Vagina (tissue), 2 donors: ENCODE measurements at regions not wholly inside any gene's neighbourhood (a gene's known extent, or its start where the extent isn't known, plus 50 kb on each side); places are given as distances from the start of the nearest gene placed in this dataset.
"Not testable (repeated sequence)": the region's sequence is repeated elsewhere in the genome, so short reads cannot be mapped to it uniquely, and the experiment has no call there.

Experiments
- DNase-seq, 2 donors: peaks; one replicate each; pipeline ENCODE4 v3.0.0-alpha.2; 2017; ENCODE audit errors: extremely low spot score in 2 of 2
- H3K27ac ChIP-seq: fragments of 200-600 bp; sonication (generic); one replicate; pipeline ENCODE4 v1.5.1; 2019
- H3K27me3 ChIP-seq: fragments of 200-600 bp; sonication (generic); one replicate; pipeline ENCODE4 v1.5.1; 2019
- H3K36me3 ChIP-seq, 2 donors: fragments of 200-600 bp; sonication (generic); one replicate each; pipeline ENCODE4 v1.5.1; 2017 to 2019
- H3K4me1 ChIP-seq: fragments of 200-600 bp; sonication (generic); one replicate; pipeline ENCODE4 v1.5.1; 2019
- H3K4me3 ChIP-seq, 2 donors: fragments of 200-600 bp; sonication (generic); 1 replicate in 1 of 2; 2 replicates in 1 of 2; pipeline ENCODE4 v1.5.1; 2016 to 2019
- H3K9me3 ChIP-seq: fragments of 200-600 bp; sonication (generic); one replicate; pipeline ENCODE4 v1.5.1; 2019
- CTCF ChIP-seq, 3 experiments: fragments of 450-650 bp in 2 of 3; fragments of 200-600 bp in 1 of 3; sonication (generic) in 1 of 3; IDR thresholded peaks; one replicate each; pipeline ENCODE4 v1.5.1; 2017 to 2019; ENCODE audit warnings: antibody characterized with exemption in 3 of 3, mild to moderate bottlenecking in 2 of 3, moderate library complexity in 2 of 3
- POLR2A ChIP-seq, 2 donors: fragments of 450-650 bp; IDR thresholded peaks; one replicate each; pipeline ENCODE4 v1.6.1; 2017; ENCODE audit warnings: antibody characterized with exemption in 2 of 2, mild to moderate bottlenecking in 2 of 2, moderate library complexity in 2 of 2
- POLR2AphosphoS5 ChIP-seq, 2 donors: sonication (generic); formaldehyde crosslinking; IDR thresholded peaks; one replicate each; pipeline ENCODE4 v1.9.0; 2017; ENCODE audit warnings: antibody characterized with exemption in 2 of 2, mild to moderate bottlenecking in 2 of 2, low read depth in 1 of 2; ENCODE audit not compliant: insufficient read depth in 1 of 2
- intact Hi-C: fragments of 100-400 bp; cut with DNase I; formaldehyde crosslinking; loops from one replicate; pipeline ENCODE4 v1.15.1; 2023

DNA sequence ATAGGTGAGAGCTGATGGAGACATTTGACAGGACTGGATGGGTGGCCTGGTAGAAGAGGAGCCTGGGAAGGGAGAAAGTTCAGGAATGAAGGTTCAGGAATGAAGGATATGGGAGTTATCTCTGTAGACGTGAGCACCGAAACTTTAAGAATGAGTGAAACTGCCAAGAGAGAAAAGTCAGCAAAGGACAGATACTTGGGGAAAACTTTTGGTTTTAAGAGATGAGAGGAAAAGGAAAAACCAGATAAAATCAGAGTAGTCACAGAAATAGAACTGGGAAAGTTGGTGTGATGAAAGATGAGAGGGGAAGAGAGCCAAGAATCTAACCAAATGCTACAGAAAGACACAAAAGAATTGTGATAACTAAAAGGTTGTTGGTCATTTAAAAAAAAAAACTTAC, 88.9 kb downstream of the PRR15 start:
- intact Hi-C loops = no loop called here
- no peak for DNase-seq
- no peaks in the 10 kb centered on the region for H3K36me3 ChIP-seq
- H3K4me3 ChIP-seq = no peak overlapping the region
- TF ChIP-seq POLR2A (IDR thresholded peaks at IDR 0.05) (no peak), POLR2AphosphoS5 (IDR thresholded peaks at IDR 0.05; ENCODE audit: insufficient read depth in 1 of 2, low read depth in 1 of 2) (no peak), CTCF (IDR thresholded peaks at IDR 0.05) (no peak)
- no peaks in the 10 kb centered on the region for H3K9me3 ChIP-seq
- H3K4me1 ChIP-seq = no peaks in the 10 kb centered on the region
- H3K27ac ChIP-seq = no peak overlapping the region
- no peaks in the 10 kb centered on the region for H3K27me3 ChIP-seq

DNA sequence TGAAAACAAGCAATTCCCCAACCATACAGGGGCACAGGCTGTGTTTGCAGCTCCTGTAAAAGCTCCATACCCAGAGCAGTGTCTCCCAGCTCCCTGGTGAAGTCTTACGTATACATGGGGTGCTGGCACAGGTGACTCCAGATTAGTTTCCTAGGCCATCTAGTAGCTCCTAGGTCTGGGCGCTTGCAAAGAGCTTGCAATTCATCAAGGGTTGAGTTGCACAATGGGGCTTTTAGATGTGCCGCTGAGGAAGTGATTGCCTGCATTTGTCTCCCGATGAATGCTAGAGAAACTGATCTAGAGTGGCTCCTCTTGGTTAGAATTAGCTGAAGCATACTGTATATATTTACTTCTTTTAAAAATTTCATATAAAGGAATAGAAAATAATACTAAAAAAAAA, 90.7 kb downstream of the PRR15 start:
- H3K4me1 ChIP-seq, DNase-seq, H3K36me3 ChIP-seq, H3K27ac ChIP-seq, H3K9me3 ChIP-seq, intact Hi-C loops, H3K27me3 ChIP-seq, H3K4me3 ChIP-seq: not testable (repeated sequence)

- intact Hi-C loops = no loop called here
- no peak overlapping the region for H3K4me3 ChIP-seq
- DNase-seq = no peak
- H3K27me3 ChIP-seq = no peaks in the 10 kb centered on the region
- H3K36me3 ChIP-seq = no peaks in the 10 kb centered on the region
- TF ChIP-seq POLR2AphosphoS5 (IDR thresholded peaks at IDR 0.05; ENCODE audit: insufficient read depth in 1 of 2, low read depth in 1 of 2) = no peak
- TF ChIP-seq POLR2A (IDR thresholded peaks at IDR 0.05) = no peak
- no peak for TF ChIP-seq CTCF (IDR thresholded peaks at IDR 0.05)
- no peak overlapping the region for H3K27ac ChIP-seq
- no peaks in the 10 kb centered on the region for H3K4me1 ChIP-seq
- no peaks in the 10 kb centered on the region for H3K9me3 ChIP-seq
These were observed 93.7 kb downstream of the PRR15 start for GRCh38 chr7:29657288-29657687.

GRCh38 chr7:29657856-29658255, 94.2 kb downstream of the PRR15 start:
- no peaks in the 10 kb centered on the region for H3K36me3 ChIP-seq
- no peak for DNase-seq
- no peak for TF ChIP-seq POLR2AphosphoS5 (IDR thresholded peaks at IDR 0.05; ENCODE audit: insufficient read depth in 1 of 2, low read depth in 1 of 2)
- no peak for TF ChIP-seq POLR2A (IDR thresholded peaks at IDR 0.05)
- TF ChIP-seq CTCF (IDR thresholded peaks at IDR 0.05) = no peak
- H3K27me3 ChIP-seq = no peaks in the 10 kb centered on the region
- H3K27ac ChIP-seq = no peak overlapping the region
- no peaks in the 10 kb centered on the region for H3K4me1 ChIP-seq
- intact Hi-C loops = no loop called here
- H3K9me3 ChIP-seq = no peaks in the 10 kb centered on the region
- no peak overlapping the region for H3K4me3 ChIP-seq

- H3K27me3 ChIP-seq, intact Hi-C loops, H3K4me1 ChIP-seq, H3K36me3 ChIP-seq, H3K27ac ChIP-seq, H3K9me3 ChIP-seq, DNase-seq, H3K4me3 ChIP-seq: not testable (repeated sequence)
These were observed 95.6 kb downstream of the PRR15 start for GRCh38 chr7:29659213-29659612.

DNA sequence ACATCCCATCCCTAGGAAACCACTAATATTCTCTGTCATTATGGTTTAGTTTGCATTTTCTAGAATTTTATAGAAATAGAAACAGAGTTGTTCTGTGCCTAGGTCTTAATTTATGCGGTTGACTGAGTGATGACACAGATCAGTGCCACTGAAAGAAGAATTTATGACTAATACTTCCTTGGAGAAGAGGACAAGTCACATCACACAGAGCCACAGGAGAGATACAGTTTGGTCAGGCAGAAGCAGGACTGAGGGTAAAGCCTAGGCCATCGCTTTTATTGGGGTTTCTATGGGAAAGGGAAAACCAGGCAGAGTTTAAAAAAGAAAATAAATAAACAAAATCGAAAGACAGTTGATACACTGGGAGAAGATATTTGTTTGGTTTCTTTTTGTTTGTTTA, 99.3 kb downstream of the PRR15 start:
- intact Hi-C loops, H3K27me3 ChIP-seq, H3K27ac ChIP-seq, DNase-seq, H3K36me3 ChIP-seq, H3K4me1 ChIP-seq, H3K4me3 ChIP-seq, H3K9me3 ChIP-seq: not testable (repeated sequence)

- H3K4me1 ChIP-seq, H3K27ac ChIP-seq, intact Hi-C loops, H3K4me3 ChIP-seq, H3K36me3 ChIP-seq, H3K27me3 ChIP-seq, H3K9me3 ChIP-seq, DNase-seq: not testable (repeated sequence)
These were observed 101.4 kb downstream of the PRR15 start for GRCh38 chr7:29664999-29665398.

DNA sequence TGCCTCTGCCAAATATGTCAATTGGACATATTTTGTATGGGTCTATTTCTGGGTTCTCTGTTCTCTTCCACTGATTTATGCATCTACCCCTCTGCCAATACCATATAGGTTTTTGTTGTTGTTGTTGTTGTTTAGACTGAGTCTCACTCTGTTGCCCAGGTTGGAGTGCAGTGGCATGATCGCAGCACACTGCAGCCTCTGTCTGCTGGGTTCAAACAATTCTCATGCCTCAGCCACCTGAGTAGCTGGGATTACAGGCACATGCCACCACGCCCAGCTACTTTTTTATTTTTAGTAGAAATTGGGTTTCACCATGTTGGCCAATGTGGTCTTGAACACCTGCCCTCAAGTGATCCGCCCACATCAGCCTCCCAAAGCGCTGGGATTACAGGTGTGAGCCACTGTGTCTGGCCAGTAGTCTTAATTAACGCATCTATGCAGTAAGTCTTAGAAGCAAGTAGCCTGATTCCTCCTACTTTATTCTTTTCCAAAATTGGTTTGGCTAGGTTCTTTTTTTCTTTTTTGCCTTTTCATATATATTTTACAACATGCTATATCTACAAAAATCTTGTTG, 103.5 kb downstream of the PRR15 start:
- H3K9me3 ChIP-seq, H3K36me3 ChIP-seq, intact Hi-C loops: not testable (repeated sequence)

DNA sequence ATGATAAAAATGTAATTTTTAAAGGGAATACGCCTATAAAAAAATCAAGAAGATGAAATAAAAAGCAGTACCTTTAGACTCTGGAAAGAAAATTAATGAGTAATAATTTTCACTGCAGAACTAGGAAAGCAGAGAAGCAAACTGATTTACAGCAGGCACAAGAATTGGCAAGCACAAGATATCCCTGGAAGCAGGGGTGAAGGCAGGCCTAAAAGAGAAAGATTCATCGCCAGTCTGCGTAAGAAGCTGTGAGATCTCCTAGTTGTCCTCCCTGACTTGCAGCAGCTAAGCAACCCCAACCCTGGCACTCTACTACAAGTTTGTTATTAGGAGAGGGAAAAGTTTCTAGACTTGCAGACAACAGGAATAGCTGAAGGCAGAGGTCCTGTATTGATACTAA, 107.7 kb downstream of the PRR15 start:
- H3K4me1 ChIP-seq, H3K27ac ChIP-seq, H3K27me3 ChIP-seq, H3K36me3 ChIP-seq, H3K9me3 ChIP-seq, intact Hi-C loops, DNase-seq: not testable (repeated sequence)
- peak overlapping the region in 1 of 2 donors; percentile 10 for H3K4me3 ChIP-seq

More for the DNA sequence above, 103.5 kb downstream of the PRR15 start:
- DNase-seq, H3K27ac ChIP-seq, H3K4me1 ChIP-seq, H3K27me3 ChIP-seq, H3K4me3 ChIP-seq: not testable (repeated sequence)

- H3K36me3 ChIP-seq, H3K27me3 ChIP-seq, H3K9me3 ChIP-seq, intact Hi-C loops, H3K4me3 ChIP-seq, H3K4me1 ChIP-seq, H3K27ac ChIP-seq, DNase-seq: not testable (repeated sequence)
These were observed 110.0 kb downstream of the PRR15 start for GRCh38 chr7:29673635-29674034.

DNA sequence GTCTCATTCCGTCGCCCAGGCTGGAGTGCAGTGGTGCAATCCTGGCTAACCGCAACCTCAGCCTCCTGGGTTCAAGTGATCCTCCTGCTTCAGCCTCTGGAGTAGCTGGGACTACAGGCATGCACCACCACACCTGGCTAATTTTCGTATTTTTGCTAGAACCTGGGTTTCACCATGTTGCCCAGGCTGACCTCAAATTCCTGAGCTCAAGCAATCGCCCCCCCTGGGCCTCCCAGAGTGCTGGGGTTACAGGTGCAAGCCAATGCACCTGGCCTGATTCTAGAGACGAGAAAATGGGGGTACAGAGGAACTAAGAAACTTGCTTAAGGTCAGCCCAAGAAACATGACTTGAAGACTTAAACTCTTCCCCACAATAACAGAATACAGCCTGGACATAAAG, 111.0 kb downstream of the PRR15 start:
- H3K4me1 ChIP-seq, H3K9me3 ChIP-seq, H3K27me3 ChIP-seq, intact Hi-C loops, DNase-seq, H3K4me3 ChIP-seq, H3K27ac ChIP-seq, H3K36me3 ChIP-seq: not testable (repeated sequence)
